Sigmoid colon (tissue), 4 donors: ENCODE measurements at regions not wholly inside any gene's neighbourhood (a gene's known extent, or its start where the extent isn't known, plus 50 kb on each side); places are given as distances from the start of the nearest gene placed in this dataset.

Experiments used
- EP300 ChIP-seq, 4 donors: sonication (generic); formaldehyde crosslinking; IDR thresholded peaks; one replicate each; pipeline ENCODE4 v1.6.1; 2017; ENCODE audit warnings: antibody characterized with exemption in 4 of 4
- POLR2AphosphoS5 ChIP-seq, 4 donors: sonication (generic); formaldehyde crosslinking; IDR thresholded peaks; one replicate each; pipeline ENCODE4 v1.6.1; 2017; ENCODE audit warnings: antibody characterized with exemption in 4 of 4
- TF ChIP-seq, protein P1 (sequence below), 4 experiments: fragments of 450-650 bp in 3 of 4; fragments of 200-600 bp in 1 of 4; IDR thresholded peaks; one replicate each; pipeline ENCODE4 v1.5.1; 2016 to 2019; ENCODE audit warnings: antibody characterized with exemption in 4 of 4, mild to moderate bottlenecking in 3 of 4, moderate library complexity in 2 of 4

DNA sequence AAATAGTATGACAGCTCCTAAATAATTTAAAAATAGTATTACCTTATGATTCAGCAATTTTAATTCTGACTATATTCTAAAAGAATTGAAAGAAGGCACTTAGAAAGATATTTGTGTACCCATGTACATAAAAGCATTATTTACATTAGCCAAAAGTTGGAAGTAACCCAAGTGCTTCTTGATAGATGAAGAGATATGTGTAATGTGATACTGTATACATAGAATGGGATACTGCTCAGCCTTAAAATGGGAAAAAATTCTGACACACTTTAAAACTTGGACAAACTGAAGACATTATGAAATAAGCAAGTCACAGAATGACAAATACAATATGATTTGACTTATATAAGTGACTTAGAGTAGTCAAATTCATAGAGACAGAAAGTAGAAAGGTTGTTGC lies 112.2 kb downstream of the IDS start:
- TF ChIP-seq, protein P1, sequence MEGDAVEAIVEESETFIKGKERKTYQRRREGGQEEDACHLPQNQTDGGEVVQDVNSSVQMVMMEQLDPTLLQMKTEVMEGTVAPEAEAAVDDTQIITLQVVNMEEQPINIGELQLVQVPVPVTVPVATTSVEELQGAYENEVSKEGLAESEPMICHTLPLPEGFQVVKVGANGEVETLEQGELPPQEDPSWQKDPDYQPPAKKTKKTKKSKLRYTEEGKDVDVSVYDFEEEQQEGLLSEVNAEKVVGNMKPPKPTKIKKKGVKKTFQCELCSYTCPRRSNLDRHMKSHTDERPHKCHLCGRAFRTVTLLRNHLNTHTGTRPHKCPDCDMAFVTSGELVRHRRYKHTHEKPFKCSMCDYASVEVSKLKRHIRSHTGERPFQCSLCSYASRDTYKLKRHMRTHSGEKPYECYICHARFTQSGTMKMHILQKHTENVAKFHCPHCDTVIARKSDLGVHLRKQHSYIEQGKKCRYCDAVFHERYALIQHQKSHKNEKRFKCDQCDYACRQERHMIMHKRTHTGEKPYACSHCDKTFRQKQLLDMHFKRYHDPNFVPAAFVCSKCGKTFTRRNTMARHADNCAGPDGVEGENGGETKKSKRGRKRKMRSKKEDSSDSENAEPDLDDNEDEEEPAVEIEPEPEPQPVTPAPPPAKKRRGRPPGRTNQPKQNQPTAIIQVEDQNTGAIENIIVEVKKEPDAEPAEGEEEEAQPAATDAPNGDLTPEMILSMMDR (IDR thresholded peaks at IDR 0.05), result no peak
- no peak for TF ChIP-seq POLR2AphosphoS5 (IDR thresholded peaks at IDR 0.05)
- TF ChIP-seq EP300 (IDR thresholded peaks at IDR 0.05), result no peak
